ENCODE measurements at regions not wholly inside any gene's neighbourhood (a gene's known extent, or its start where the extent isn't known, plus 50 kb on each side); places are given as distances from the start of the nearest gene placed in this dataset.

- TF ChIP-seq MAZ (IDR thresholded peaks at IDR 0.05; ENCODE audit: borderline replicate concordance, low read depth, low read length), result no peak
- TF ChIP-seq POLR2AphosphoS2 (conservative IDR thresholded peaks at IDR 0.05; ENCODE audit: low read length), result no peak
- TF ChIP-seq RNF2 (IDR thresholded peaks at IDR 0.05; ENCODE audit: borderline replicate concordance, low read depth), result no peak
- no peak for TF ChIP-seq CEBPB (IDR thresholded peaks at IDR 0.05)
- no peak for TF ChIP-seq TP53 (CRISPR knock-in tag; IDR thresholded peaks at IDR 0.05)
- TF ChIP-seq SMC3 (IDR thresholded peaks at IDR 0.05), result no peak
- TF ChIP-seq CTCF (IDR thresholded peaks at IDR 0.05), result no peak
- no peak for TF ChIP-seq MYC (IDR thresholded peaks at IDR 0.05; ENCODE audit: borderline replicate concordance, low read length)
These were observed 1758.2 kb upstream of the RAG2 start for GRCh38 chr11:38356255-38356654.
